IMR-90 (cell line): ENCODE measurements at regions not wholly inside any gene's neighbourhood (a gene's known extent, or its start where the extent isn't known, plus 50 kb on each side); places are given as distances from the start of the nearest gene placed in this dataset.

ENCODE experiments used
- ATAC-seq: fragments of 200-7000 bp; cut with Tn5 transposase; 2 replicates; pipeline ENCODE4 v1.9.1; 2020; ENCODE audit warnings: low read depth, mild to moderate bottlenecking, moderate library complexity
- BruUV-seq: library from RNA; stranded (reverse); fragments of 400-500 nt; replicated peaks from 2 replicates; lab custom pipeline; 2021; lab: Mats Ljungman, UMichigan
- CTCF ChIA-PET: fragments of 300-600 bp; formaldehyde crosslinking; extraction: SDS; loops from one replicate; lab custom pipeline; 2021; ENCODE audit warnings: antibody characterized with exemption; lab: Yijun Ruan, JAX
- POLR2A ChIA-PET: fragments of 300-600 bp; sonication (Branson Sonifier 250); formaldehyde crosslinking; loops from one replicate; lab custom pipeline; 2022; ENCODE audit warnings: antibody characterized with exemption; ENCODE audit not compliant: unreplicated experiment; lab: Charles Lee
- DNase-seq: peaks from one replicate; pipeline ENCODE4 v3.0.0; 2013
- H2AFZ ChIP-seq: replicated peaks from 2 replicates; pipeline ENCODE3; 2013; ENCODE audit warnings: low read length, mild to moderate bottlenecking; ENCODE audit not compliant: poor library complexity
- H2AK5ac ChIP-seq: 2 replicates; pipeline ENCODE4 v1.6.1; 2013; ENCODE audit warnings: low read depth, low read length, inconsistent platforms
- H2AK9ac ChIP-seq: replicated peaks from 2 replicates; pipeline ENCODE3; 2013; ENCODE audit warnings: mild to moderate bottlenecking, low read depth, low read length, moderate library complexity; ENCODE audit not compliant: poor library complexity
- H2BK120ac ChIP-seq: 2 replicates; pipeline ENCODE4 v1.6.1; 2013; ENCODE audit warnings: low read depth, low read length, inconsistent platforms
- H2BK15ac ChIP-seq: 3 replicates; pipeline ENCODE4 v1.6.1; 2013; ENCODE audit warnings: low read depth, low read length, inconsistent platforms
- H2BK20ac ChIP-seq: 2 replicates; pipeline ENCODE4 v1.6.1; 2013; ENCODE audit warnings: low read depth, mild to moderate bottlenecking, inconsistent platforms, low read length, moderate library complexity
- H2BK5ac ChIP-seq: 2 replicates; pipeline ENCODE4 v1.6.1; 2013; ENCODE audit warnings: mild to moderate bottlenecking, low read depth, low read length, inconsistent platforms; ENCODE audit not compliant: poor library complexity, severe bottlenecking
- H3K14ac ChIP-seq: replicated peaks from 2 replicates; pipeline ENCODE4 v1.6.1; 2013; ENCODE audit warnings: low read depth, low read length, inconsistent platforms
- H3K18ac ChIP-seq: 2 replicates; pipeline ENCODE4 v1.6.1; 2013; ENCODE audit warnings: low read depth, low read length, control low read depth
- H3K23ac ChIP-seq: 2 replicates; pipeline ENCODE4 v1.6.1; 2013; ENCODE audit warnings: low read depth, low read length, inconsistent platforms
- H3K27ac ChIP-seq: 2 replicates; pipeline ENCODE4 v1.5.1; 2013; ENCODE audit warnings: mild to moderate bottlenecking, control low read depth, low read length; ENCODE audit not compliant: insufficient read depth
- H3K27me3 ChIP-seq: 2 replicates; pipeline ENCODE4 v1.6.1; 2013; ENCODE audit warnings: low read length; ENCODE audit not compliant: control insufficient read depth, insufficient read depth
- H3K36me3 ChIP-seq: 2 replicates; pipeline ENCODE4 v1.6.1; 2013; ENCODE audit warnings: low read length, mixed read lengths; ENCODE audit not compliant: control insufficient read depth, insufficient read depth
- H3K4ac ChIP-seq: 2 replicates; pipeline ENCODE4 v1.6.1; 2013; ENCODE audit warnings: low read depth, low read length, inconsistent platforms
- H3K4me1 ChIP-seq: 2 replicates; pipeline ENCODE4 v1.6.1; 2013; ENCODE audit warnings: low read length, mixed read lengths; ENCODE audit not compliant: control insufficient read depth, insufficient read depth
- H3K4me2 ChIP-seq: 2 replicates; pipeline ENCODE4 v1.6.1; 2013; ENCODE audit warnings: low read depth, mild to moderate bottlenecking, control low read depth, low read length, moderate library complexity
- H3K4me3 ChIP-seq: 2 replicates; pipeline ENCODE4 v1.5.1; 2013; ENCODE audit warnings: low read depth, mild to moderate bottlenecking, control low read depth, low read length, moderate library complexity; ENCODE audit not compliant: insufficient read depth
- H3K56ac ChIP-seq: 2 replicates; pipeline ENCODE4 v1.6.1; 2013; ENCODE audit warnings: low read length, inconsistent platforms; ENCODE audit not compliant: insufficient read depth; ENCODE audit errors: extremely low read depth
- H3K79me1 ChIP-seq, 2 experiments: 2 replicates each; pipeline ENCODE4 v1.6.1; 2013; ENCODE audit warnings: low read length in 2 of 2, inconsistent platforms in 1 of 2, low read depth in 1 of 2
- H3K9ac ChIP-seq: 2 replicates; pipeline ENCODE4 v1.6.1; 2013; ENCODE audit warnings: low read depth, low read length, control low read depth
- H3K9me1 ChIP-seq: 2 replicates; pipeline ENCODE4 v1.6.1; 2013; ENCODE audit warnings: low read length, inconsistent platforms; ENCODE audit not compliant: insufficient read depth
- H3K9me3 ChIP-seq: 2 replicates; pipeline ENCODE4 v1.6.1; 2013; ENCODE audit warnings: low read length; ENCODE audit not compliant: control insufficient read depth, insufficient read depth
- H4K20me1 ChIP-seq: 2 replicates; pipeline ENCODE4 v1.6.1; 2013; ENCODE audit warnings: low read length, inconsistent platforms; ENCODE audit not compliant: insufficient read depth
- H4K5ac ChIP-seq: 2 replicates; pipeline ENCODE4 v1.6.1; 2013; ENCODE audit warnings: mild to moderate bottlenecking, low read depth, low read length, control low read depth
- H4K8ac ChIP-seq, 2 experiments: 2 replicates each; pipeline ENCODE4 v1.6.1; 2013; ENCODE audit warnings: low read depth in 2 of 2, low read length in 2 of 2, control low read depth in 1 of 2, inconsistent platforms in 1 of 2
- H4K91ac ChIP-seq: 2 replicates; pipeline ENCODE4 v1.6.1; 2013; ENCODE audit warnings: low read depth, low read length, inconsistent platforms; ENCODE audit not compliant: insufficient read depth
- BHLHE40 ChIP-seq: fragments of 150-350 bp; IDR thresholded peaks from 2 replicates; pipeline ENCODE4 v1.6.1; 2016; ENCODE audit warnings: mild to moderate bottlenecking, low read depth, low read length
- CEBPB ChIP-seq: IDR thresholded peaks from 2 replicates; pipeline ENCODE4 v1.6.1; 2012; ENCODE audit warnings: low read depth, low read length, improper control_type of control experiment
- CHD1 ChIP-seq: IDR thresholded peaks from 2 replicates; pipeline ENCODE4 v1.6.1; 2012; ENCODE audit warnings: low read depth, low read length, improper control_type of control experiment
- CTCF ChIP-seq: conservative IDR thresholded peaks from 2 replicates; pipeline ENCODE4 v1.5.1; 2012; ENCODE audit warnings: mild to moderate bottlenecking, low read depth, low read length, improper control_type of control experiment
- FOS ChIP-seq: fragments of 150-350 bp; IDR thresholded peaks from 2 replicates; pipeline ENCODE4 v1.6.1; 2016; ENCODE audit warnings: low read depth, low read length
- MAFK ChIP-seq: IDR thresholded peaks from 2 replicates; pipeline ENCODE4 v1.6.1; 2012; ENCODE audit warnings: low read depth, low read length, improper control_type of control experiment
- MAZ ChIP-seq: IDR thresholded peaks from 2 replicates; pipeline ENCODE4 v1.6.1; 2012; ENCODE audit warnings: low read depth, mild to moderate bottlenecking, low read length, improper control_type of control experiment, moderate library complexity, borderline replicate concordance
- MXI1 ChIP-seq: IDR thresholded peaks from 2 replicates; pipeline ENCODE4 v1.6.1; 2012; ENCODE audit warnings: low read depth, mild to moderate bottlenecking, low read length, moderate library complexity, borderline replicate concordance
- NFE2L2 ChIP-seq: fragments of 150-350 bp; IDR thresholded peaks from 2 replicates; pipeline ENCODE4 v1.6.1; 2016; ENCODE audit warnings: low read depth, mild to moderate bottlenecking, low read length
- POLR2A ChIP-seq: IDR thresholded peaks from 2 replicates; pipeline ENCODE4 v1.6.1; 2012; ENCODE audit warnings: mild to moderate bottlenecking, low read depth, low read length
- RAD21 ChIP-seq: IDR thresholded peaks from 2 replicates; pipeline ENCODE4 v1.6.1; 2012; ENCODE audit warnings: low read length, improper control_type of control experiment
- RCOR1 ChIP-seq: IDR thresholded peaks from 2 replicates; pipeline ENCODE4 v1.6.1; 2012; ENCODE audit warnings: mild to moderate bottlenecking, low read length, improper control_type of control experiment; ENCODE audit not compliant: insufficient replicate concordance
- RFX5 ChIP-seq: IDR thresholded peaks from 2 replicates; pipeline ENCODE4 v1.8.0; 2012; ENCODE audit warnings: low read depth, mild to moderate bottlenecking, low read length, moderate library complexity
- SMC3 ChIP-seq: fragments of 150-350 bp; IDR thresholded peaks from 2 replicates; pipeline ENCODE4 v1.6.1; 2016; ENCODE audit warnings: low read depth, mild to moderate bottlenecking, antibody characterized with exemption, low read length, moderate library complexity
- USF2 ChIP-seq: fragments of 150-350 bp; IDR thresholded peaks from 2 replicates; pipeline ENCODE4 v1.6.1; 2017; ENCODE audit warnings: mild to moderate bottlenecking, antibody characterized with exemption, low read length, low read depth
- WGBS, 2 experiments: methylation state at CpG; one replicate each; pipeline versions ENCODE4 v1.1.5 to v1.1.7; 2013; ENCODE audit warnings: missing lambda C conversion rate in 2 of 2; ENCODE audit not compliant: insufficient read length in 1 of 2; ENCODE audit errors: extremely low coverage in 2 of 2; 5-methylcytosine and 5-hydroxymethylcytosine counted together
- dilution Hi-C: fragments of 300-500 bp; cut with HindIII; formaldehyde crosslinking; loops from one replicate; pipeline ENCODE4 v1.14.3; 2018; ENCODE audit warnings: low sequenced_read_pairs; ENCODE audit not compliant: unreplicated experiment
- in situ Hi-C: fragments of 300-500 bp; cut with MboI; formaldehyde crosslinking; loops from 3 replicates; pipeline ENCODE4 v1.14.3; 2019; ENCODE audit warnings: low sequenced_read_pairs, inconsistent platforms, mixed read lengths
- intact Hi-C: fragments of 100-400 bp; cut with micrococcal nuclease; formaldehyde crosslinking; loops from 2 replicates; pipeline ENCODE4 v1.10.0; 2022
- TF ChIP-seq, protein P1 (sequence below): fragments of 150-350 bp; IDR thresholded peaks from 2 replicates; pipeline ENCODE4 v1.6.1; 2016; ENCODE audit warnings: low read depth, mild to moderate bottlenecking, low read length, moderate library complexity, borderline replicate concordance

DNA sequence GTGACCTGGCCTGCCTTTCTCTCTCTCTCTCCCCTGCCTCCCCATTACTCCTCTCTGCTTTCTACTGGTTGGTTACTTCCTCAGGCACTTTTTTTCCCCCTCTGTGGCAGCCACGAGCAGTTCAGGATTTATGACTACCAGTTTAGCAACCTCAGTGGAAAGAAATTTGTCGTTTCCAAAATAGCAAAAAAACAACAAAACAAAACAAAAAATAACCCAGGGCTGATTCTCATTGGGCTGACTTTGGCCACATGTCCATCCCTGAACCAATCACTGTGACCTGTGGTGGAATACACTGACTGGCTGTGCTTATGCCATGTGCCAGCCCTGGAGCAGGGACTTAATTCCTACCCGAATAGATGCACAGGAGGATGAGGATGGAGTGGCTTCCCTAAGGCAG, 137.4 kb downstream of the TFAP2C start:
- Histone ChIP-seq H4K20me1 (no peaks in the 10 kb centered on the region), H3K4ac (no peak overlapping the region), H2BK20ac (no peak overlapping the region), H3K9me1 (no peaks in the 10 kb centered on the region), H3K27ac (no peak overlapping the region), H3K79me1 (no peaks in the 10 kb centered on the region), H3K4me2 (no peak overlapping the region), H4K8ac (no peak overlapping the region), H2BK15ac (no peak overlapping the region), H2AK5ac (no peak overlapping the region), H3K23ac (no peak overlapping the region), H3K56ac (no peak overlapping the region), H2BK120ac (no peak overlapping the region), H3K18ac (no peak overlapping the region), H3K9me3 (peaks cover 5% of the 10 kb centered on the region; the same call in 1 of the 2 replicates), H3K36me3 (no peaks in the 10 kb centered on the region), H3K9ac (no peak overlapping the region), H4K91ac (no peak overlapping the region), H4K5ac (no peak overlapping the region), H3K27me3 (peaks cover 3% of the 10 kb centered on the region; the same call in 1 of the 2 replicates), H2BK5ac (no peak overlapping the region), H2AFZ (no peak overlapping the region), H3K4me3 (no peak overlapping the region), H3K4me1 (no peaks in the 10 kb centered on the region), H2AK9ac (no peak overlapping the region), H3K14ac (no peak overlapping the region)
- POLR2A ChIA-PET, result no interaction called here
- in situ Hi-C loops, result no loop called here
- TF ChIP-seq RCOR1 (no peak), NFE2L2 (no peak), RFX5 (no peak), CEBPB (no peak), MXI1 (no peak), FOS (no peak), USF2 (no peak), MAZ (no peak), MAFK (no peak), SMC3 (no peak), BHLHE40 (no peak), CHD1 (no peak), RAD21 (no peak), POLR2A (no peak), CTCF (no peak)
- TF ChIP-seq, protein P1, sequence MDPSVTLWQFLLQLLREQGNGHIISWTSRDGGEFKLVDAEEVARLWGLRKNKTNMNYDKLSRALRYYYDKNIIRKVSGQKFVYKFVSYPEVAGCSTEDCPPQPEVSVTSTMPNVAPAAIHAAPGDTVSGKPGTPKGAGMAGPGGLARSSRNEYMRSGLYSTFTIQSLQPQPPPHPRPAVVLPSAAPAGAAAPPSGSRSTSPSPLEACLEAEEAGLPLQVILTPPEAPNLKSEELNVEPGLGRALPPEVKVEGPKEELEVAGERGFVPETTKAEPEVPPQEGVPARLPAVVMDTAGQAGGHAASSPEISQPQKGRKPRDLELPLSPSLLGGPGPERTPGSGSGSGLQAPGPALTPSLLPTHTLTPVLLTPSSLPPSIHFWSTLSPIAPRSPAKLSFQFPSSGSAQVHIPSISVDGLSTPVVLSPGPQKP, result no peak
- DNase-seq, result no peak
- CTCF ChIA-PET, result no interaction called here
- no peak for ATAC-seq
- no CpG with 5 or more reads among the region's 3 CpGs for WGBS, 2 experiments
- BruUV-seq, result no TSS peak
- intact Hi-C loops, result no loop called here
- dilution Hi-C loops, result no loop called here
